Femur (tissue), 1 donor: ENCODE measurements at regions not wholly inside any gene's neighbourhood (a gene's known extent, or its start where the extent isn't known, plus 50 kb on each side); places are given as distances from the start of the nearest gene placed in this dataset.

Source experiments
- DNase-seq: peaks from one replicate; pipeline ENCODE4 v3.0.0-alpha.2; 2017

- no peak for DNase-seq
Observed at GRCh38 chr2:180734382-180734781, 246.0 kb upstream of the UBE2E3 start.

- DNase-seq: no peak
Observed at GRCh38 chr2:180733330-180733729, 247.1 kb upstream of the UBE2E3 start.

DNA sequence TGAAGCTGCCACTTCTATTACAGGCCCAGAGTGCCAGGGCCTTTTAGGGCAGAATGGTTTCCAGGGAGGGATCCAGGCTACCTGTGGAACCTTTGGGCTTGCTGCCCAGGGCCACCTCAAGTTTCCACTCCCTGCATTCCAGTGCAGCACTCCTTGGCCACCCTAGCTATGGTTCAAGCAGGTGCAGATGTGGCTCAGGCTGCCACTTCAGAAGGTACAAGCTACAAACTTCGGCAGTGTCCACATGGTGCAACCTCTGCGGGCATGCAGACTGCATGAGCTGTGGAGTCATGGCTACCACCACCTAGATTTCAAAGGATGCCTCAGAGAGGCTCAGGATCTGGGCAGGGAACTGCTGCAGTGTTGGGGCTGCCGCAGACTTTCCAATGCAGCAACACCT is 248.1 kb upstream of the UBE2E3 start:
- DNase-seq: no peak

- DNase-seq: no peak
Observed at GRCh38 chr2:180730976-180731375, 249.4 kb upstream of the UBE2E3 start.

GRCh38 chr2:180728928-180729559 is 251.4 kb upstream of the UBE2E3 start:
- DNase-seq: no peak

- no peak for DNase-seq
Observed at GRCh38 chr2:180723712-180724111, 256.7 kb upstream of the UBE2E3 start.

GRCh38 chr2:180722551-180723239 is 257.7 kb upstream of the UBE2E3 start:
- no peak for DNase-seq

DNA sequence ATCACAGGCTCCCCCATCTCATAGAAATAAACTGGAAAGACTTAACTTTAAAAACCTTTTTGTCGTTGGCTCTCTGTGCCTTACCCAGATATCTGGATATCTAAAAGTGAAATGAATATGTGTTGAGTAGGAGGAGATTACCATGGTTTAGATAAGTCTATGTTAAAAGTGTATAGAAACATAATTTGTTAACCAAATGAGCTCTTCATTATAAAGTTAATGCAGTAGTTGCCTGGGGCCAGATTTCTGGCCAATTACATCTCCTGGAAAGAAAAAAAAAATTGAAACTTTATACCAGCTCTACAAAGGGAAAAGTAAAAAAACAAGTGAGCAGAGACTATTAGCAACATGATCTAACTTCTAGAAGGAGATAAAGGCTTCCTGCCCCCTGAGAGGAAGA is 259.6 kb upstream of the UBE2E3 start:
- DNase-seq: no peak

- DNase-seq: no peak
Observed at GRCh38 chr2:180717588-180717987, 262.8 kb upstream of the UBE2E3 start.

DNA sequence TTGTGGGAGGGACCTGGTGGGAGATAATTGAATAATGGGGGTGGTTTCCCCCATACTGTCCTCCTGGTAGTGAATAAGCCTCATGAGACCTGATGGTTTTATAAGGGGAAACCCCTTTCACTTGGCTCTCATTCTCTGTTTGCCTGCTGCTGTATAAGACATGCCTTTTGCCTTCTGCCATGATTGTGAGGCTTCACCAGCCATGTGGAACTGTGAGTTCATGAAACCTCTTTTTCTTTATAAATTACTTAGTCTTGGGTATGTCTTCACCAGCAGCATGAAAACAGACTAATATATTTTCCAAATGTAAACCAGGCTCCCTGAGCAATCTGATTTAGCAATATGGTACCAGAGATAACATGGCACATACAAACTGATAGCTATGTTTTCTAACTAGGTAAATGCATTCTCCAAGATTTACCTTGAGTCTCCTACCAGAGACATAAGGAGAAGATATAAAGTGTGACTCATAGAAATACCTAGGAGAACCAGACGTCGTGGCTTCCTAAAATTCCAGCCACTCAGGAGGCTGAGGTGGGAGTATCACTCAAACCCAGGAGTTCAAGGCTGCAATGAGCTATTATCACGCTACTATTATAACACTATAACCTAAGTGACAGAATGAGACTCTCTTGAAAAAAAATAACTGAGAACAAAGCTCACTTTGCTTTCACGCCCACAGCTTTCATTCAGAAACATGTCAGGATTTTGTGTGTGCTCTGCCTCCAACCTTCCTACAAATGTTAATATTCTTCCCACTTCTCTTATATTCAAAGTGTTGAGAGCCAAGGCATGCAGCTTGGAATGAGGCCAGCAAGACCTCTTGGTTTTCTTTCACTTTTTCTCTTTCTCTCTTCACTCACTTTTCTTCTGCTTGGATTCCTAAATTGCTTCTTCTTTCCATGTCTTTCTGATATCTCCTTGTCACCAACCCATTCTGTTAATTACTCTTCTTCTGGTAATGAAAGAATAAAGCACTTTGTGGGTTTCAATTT is 263.9 kb upstream of the UBE2E3 start:
- DNase-seq: no peak

GRCh38 chr2:180715044-180715443 is 265.4 kb upstream of the UBE2E3 start:
- no peak for DNase-seq

DNA sequence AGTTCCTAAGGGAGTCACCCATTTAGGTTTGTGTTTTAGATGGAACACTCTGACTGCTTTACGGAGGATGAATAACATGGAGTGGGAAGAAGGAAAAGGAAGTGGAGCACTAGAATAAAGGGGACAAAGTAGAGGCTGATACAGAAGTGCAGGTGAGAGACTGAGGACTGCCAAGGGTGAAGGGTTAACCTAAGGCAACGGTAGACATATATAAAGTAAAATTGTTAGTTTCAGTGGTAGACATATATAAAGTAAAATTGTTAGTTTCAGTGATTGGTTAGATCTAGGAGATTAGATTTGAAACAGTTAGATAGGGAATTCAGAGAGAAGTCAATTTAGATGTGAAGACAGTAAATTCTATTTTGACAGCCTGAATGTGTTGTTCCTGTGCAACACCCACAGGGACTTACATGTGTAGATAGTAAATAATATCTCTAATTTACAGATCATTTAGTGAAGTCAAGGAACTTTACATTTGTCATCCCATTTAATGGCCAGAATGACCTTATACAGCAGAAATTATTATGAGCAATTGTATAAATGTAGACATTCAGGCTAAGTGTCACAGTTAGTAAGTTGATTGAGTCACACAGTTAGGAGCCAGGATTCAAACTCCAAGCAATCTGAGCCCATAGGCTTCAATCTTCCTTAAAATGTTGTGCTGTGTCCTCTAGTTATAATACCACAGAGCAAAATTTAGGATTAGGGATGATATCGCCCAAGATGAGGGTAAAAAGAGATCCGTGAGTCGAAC is 270.8 kb upstream of the UBE2E3 start:
- no peak for DNase-seq

- no peak for DNase-seq
Observed at GRCh38 chr2:180707884-180708205, 272.6 kb upstream of the UBE2E3 start.

GRCh38 chr2:180707175-180707883 is 273.1 kb upstream of the UBE2E3 start:
- DNase-seq: no peak

DNA sequence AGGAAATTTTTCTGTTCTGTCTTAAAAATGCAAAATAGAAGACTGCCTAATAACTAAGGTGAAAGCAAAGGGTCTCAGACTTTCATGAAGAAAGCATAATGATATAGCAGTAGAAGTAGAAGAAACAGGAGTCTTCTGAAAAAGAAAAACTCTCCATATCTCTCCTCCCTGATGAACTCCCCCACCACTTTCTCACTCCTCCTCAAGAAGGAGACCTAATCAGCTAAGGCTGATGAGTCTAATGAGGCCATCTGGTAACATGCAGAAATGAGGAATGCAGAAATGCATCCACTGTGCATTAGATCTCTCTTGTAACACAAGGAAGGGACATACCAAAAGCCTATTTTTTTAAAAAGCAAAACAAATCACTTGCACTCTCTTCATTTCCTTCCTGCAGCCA is 273.7 kb upstream of the UBE2E3 start:
- no peak for DNase-seq

DNA sequence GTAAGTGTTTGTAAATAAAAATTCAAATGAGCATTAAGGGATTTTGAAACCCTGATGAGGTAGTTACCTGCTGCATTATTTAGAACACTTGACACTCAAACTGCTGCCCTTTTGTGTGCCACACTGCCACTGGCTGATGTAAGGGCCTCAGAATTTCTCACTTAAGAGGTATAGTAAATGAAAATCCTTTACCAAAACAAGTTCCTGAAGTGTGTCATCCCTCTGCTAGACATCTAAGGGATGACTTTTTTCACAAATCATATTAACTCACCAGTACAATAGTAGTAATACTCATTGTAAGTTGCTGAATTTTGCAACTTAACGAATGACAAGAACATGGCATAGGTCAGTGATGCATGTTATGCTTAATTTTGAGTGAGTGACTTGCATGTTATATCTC is 274.9 kb upstream of the UBE2E3 start:
- DNase-seq: no peak

DNA sequence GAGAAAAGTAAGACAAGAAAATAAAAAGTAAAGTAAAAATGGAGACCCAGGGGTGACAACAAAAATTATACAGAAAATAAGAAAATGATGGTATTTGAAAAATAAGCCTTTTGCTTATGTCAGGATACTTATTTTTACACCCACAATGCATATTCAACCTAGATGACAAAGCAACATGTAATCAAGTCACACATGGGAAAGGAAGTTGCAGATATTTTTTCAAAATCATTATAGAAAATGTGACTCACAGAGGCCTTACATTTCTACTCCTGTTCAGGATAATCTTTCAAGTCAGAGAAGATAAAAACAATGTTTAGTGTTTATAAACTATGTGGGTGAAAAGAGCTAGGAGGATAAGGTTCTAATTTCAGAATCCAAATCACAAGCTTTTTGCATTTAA is 275.3 kb upstream of the UBE2E3 start:
- DNase-seq: no peak

GRCh38 chr2:180699657-180700361 is 280.6 kb upstream of the UBE2E3 start:
- DNase-seq: no peak

DNA sequence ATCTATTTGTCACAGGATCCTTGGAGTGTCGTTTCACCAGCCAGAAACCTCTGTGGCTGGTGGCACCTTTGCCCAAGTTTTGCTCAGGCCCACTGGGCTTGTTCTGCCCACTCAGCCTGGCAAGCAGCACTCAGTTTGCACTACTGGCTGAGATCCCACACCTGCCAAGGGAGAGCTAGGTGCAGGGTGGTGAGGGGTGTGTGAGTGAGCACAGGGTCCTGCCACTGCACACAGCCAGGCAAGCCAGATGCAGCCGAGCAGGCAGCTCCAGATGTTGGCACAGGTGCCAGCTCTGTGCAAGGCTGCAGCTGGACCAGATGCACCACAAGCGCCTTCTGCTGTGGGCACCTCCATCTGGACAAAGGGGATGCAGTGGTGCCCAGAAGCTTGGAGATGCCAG is 281.7 kb upstream of the UBE2E3 start:
- DNase-seq: no peak

DNA sequence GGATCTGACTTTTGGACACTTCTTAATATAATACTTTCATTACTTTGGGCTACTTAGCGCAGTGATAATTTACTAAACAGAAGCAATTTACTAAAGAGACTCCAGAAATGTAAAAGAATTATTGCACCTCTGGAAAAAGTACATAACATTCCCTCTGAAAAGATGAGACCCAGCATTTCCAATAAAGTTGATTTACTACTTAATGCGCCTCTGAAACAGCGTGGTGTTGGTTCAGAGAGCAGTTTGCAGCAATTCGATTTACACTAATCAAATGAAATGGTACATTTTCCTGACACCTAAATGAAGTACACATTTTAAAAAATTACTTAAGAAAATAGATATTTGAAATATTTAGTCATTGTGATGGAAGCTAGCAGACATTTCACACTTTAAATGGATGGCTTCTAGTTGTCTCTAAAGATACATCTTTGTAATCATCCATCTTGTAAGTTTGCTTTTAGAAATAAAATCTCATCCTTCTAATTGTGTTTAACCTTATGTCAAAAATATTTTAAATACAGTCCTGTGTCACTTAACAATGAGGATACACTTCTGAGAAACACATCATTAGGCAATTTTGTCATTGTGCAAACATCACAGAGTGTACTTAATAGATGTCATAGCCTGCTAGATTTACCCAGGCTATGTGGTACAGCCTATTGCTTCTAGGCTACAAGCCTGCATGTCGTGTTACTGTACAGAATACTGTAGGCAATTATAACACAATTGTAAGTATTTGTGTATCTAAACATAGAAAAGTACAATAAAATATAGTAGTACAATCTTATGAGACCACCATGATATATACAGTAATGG is 284.6 kb upstream of the UBE2E3 start:
- DNase-seq: no peak
